ENCODE measurements at regions not wholly inside any gene's neighbourhood (a gene's known extent, or its start where the extent isn't known, plus 50 kb on each side); places are given as distances from the start of the nearest gene placed in this dataset.

DNA sequence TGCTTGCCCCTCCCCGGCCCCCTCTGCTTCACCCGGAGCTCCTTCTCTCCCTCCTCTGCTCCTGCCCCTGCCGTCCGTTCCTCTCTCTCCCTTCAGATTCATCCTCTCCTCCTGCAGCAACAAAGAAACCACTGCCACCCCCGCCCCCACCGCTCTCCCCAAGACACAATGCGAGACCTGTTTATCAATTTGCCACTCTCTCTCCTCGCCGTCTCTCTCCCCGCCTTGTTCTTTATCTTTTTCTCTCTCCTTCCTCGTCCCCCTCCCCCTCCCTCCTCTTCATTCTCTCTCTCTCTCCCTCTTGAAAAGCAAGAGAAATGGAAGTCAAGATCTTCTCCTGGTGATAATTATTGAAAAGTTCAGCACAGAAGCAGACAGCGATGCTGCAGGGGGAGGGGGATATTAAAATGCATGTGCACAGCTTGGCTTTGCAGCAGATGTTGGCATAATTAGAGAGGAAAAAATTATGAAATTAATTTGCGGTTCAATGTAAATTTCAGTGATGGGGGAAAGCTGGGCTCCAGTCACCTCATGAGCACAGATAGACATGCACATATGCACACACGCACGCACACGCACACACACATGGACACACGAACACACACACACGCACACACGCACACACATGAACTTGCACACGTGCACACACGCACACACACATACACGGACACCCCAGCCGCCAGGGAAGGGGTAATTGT lies 58.1 kb upstream of the CBFA2T3 start:
- TF ChIP-seq TAF1 (IDR thresholded peaks at IDR 0.05; ENCODE audit: borderline replicate concordance, insufficient read depth, low read length) (no peak), REST (IDR thresholded peaks at IDR 0.05; ENCODE audit: insufficient read depth in 1 of 2, low read depth in 2 of 2, low read length in 2 of 2) (no peak), POLR2AphosphoS5 (IDR thresholded peaks at IDR 0.05; ENCODE audit: low read depth, low read length) (no peak), FOXP2 (optimal IDR thresholded peaks at IDR 0.05; ENCODE audit: borderline replicate concordance, extremely low read depth, extremely low read length, insufficient read depth) (no peak), SIN3A (IDR thresholded peaks at IDR 0.05; ENCODE audit: borderline replicate concordance, insufficient read depth, low read length) (no peak)

DNA sequence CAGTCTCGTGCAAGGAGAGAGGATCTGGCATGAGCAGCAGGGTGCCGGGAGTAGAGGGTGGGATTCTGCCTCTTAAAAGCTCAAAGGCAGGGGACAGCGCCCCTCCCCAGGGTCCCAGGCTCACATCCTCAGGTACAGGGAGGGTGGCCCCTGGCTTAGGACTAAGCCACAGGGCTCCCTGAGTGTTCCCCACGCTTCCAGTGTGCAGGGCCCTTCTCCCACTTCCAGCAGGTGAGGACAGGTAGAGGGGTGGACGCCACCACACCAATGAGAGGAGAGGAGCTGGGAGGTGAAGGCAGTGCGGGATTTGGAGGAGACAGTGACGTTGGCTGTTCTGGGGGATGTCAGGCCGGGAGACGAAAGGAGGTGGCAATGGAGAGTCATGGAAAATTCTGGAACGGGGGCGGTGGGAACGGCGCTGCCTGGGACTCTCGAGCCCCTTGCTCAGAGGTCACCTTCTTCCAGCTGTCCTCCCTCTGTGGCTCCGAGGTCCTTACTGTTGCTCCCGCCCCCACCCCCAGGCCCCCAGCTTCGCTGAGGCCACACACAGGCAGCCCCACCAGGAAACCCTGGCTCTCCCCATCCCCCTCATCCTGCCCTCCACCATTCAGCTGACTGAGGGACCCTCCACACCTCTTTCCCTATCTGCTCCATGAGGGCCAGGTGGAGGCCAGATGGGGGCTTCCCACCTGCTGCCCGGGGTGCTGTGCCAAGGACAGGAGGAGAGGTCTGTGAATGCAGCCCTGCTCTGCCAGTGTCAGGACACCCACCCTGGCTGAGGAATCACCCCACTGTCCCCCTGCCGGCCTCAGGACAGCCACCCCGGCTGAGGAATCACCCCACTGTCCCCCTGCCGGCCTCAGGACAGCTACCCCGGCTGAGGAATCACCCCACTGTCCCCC lies 57.7 kb upstream of the ACSF3 start:
- TF ChIP-seq SIN3A (IDR thresholded peaks at IDR 0.05; ENCODE audit: borderline replicate concordance, insufficient read depth, low read length) = no peak
- no peak for TF ChIP-seq FOXP2 (optimal IDR thresholded peaks at IDR 0.05; ENCODE audit: borderline replicate concordance, extremely low read depth, extremely low read length, insufficient read depth)
- no peak for TF ChIP-seq REST (IDR thresholded peaks at IDR 0.05; ENCODE audit: insufficient read depth in 1 of 2, low read depth in 2 of 2, low read length in 2 of 2)
- no peak for TF ChIP-seq TAF1 (IDR thresholded peaks at IDR 0.05; ENCODE audit: borderline replicate concordance, insufficient read depth, low read length)
- TF ChIP-seq POLR2AphosphoS5 (IDR thresholded peaks at IDR 0.05; ENCODE audit: low read depth, low read length) = no peak

DNA sequence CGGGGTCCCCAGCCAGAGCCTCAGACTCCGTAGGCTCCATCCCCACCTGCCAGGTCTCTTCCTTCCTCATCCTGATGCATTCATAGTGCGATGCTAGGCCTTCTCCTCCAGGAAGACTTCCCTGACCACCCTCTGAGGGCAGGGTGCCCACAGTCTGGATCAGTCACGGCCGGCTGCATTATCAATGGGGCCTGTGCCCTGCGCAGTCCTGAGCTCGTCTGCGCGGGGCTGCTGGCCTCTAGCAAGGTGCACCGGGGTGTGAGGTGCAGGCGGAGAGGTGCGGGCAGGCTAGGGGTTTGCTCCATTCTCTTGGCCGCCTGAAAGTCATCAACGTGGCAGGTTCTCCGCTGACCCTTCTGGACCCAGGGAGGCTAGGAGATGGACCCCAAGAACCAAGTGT lies 56.9 kb upstream of the ACSF3 start:
- no peak for TF ChIP-seq REST (IDR thresholded peaks at IDR 0.05; ENCODE audit: insufficient read depth in 1 of 2, low read depth in 2 of 2, low read length in 2 of 2)
- no peak for TF ChIP-seq POLR2AphosphoS5 (IDR thresholded peaks at IDR 0.05; ENCODE audit: low read depth, low read length)
- TF ChIP-seq FOXP2 (optimal IDR thresholded peaks at IDR 0.05; ENCODE audit: borderline replicate concordance, extremely low read depth, extremely low read length, insufficient read depth) = no peak

- TF ChIP-seq REST (IDR thresholded peaks at IDR 0.05; ENCODE audit: insufficient read depth in 1 of 2, low read depth in 2 of 2, low read length in 2 of 2) = peak; percentile 90 to 95
- no peak for TF ChIP-seq TAF1 (IDR thresholded peaks at IDR 0.05; ENCODE audit: borderline replicate concordance, insufficient read depth, low read length)
Measured at GRCh38 chr16:89037261-89038152, 56.1 kb upstream of the ACSF3 start.

All from PFSK-1 (cell line).